ENCODE measurements at regions not wholly inside any gene's neighbourhood (a gene's known extent, or its start where the extent isn't known, plus 50 kb on each side); places are given as distances from the start of the nearest gene placed in this dataset.

DNA sequence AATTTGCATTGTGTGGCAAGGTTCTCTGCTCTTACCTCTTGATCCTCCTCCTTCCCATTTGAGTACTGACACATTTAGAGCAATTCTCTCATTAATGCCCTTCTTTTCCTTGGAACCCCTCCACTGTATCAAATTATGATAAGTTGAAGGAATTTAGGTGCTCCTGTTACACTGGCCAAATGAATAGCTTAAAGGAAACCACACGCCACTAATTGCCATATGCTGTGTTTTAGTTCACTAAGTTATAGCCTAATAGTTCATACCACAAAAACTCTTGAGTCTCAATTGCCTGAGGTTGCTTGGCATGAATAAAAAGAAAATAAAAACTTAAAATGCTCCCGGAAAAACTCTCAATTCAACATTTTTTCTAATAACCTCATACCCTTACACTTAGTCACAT is 1239.3 kb downstream of the EPHA7 start:
- no peak for TF ChIP-seq CTCF (IDR thresholded peaks at IDR 0.05)
- no peak for TF ChIP-seq POLR2A (IDR thresholded peaks at IDR 0.05)
- TF ChIP-seq POLR2AphosphoS5 (IDR thresholded peaks at IDR 0.05) = no peak

Measured in breast epithelium (tissue), 3 donors.